ENCODE measurements at regions not wholly inside any gene's neighbourhood (a gene's known extent, or its start where the extent isn't known, plus 50 kb on each side); places are given as distances from the start of the nearest gene placed in this dataset.
"Not testable (repeated sequence)": the region's sequence is repeated elsewhere in the genome, so short reads cannot be mapped to it uniquely, and the experiment has no call there.

GRCh38 chr22:48060266-48060665 is 1297.8 kb downstream of the TBC1D22A start:
- H3K4me3 ChIP-seq (ENCODE audit: low read depth, low read length): no peak overlapping the region

- H3K4me3 ChIP-seq (ENCODE audit: low read depth, low read length): not testable (repeated sequence)
Measured at GRCh38 chr22:48059521-48059920, 1297.1 kb downstream of the TBC1D22A start.

GRCh38 chr22:48057116-48057835 is 1294.8 kb downstream of the TBC1D22A start:
- H3K4me3 ChIP-seq (ENCODE audit: low read depth, low read length): no peak overlapping the region

GRCh38 chr22:48055827-48056226 is 1293.4 kb downstream of the TBC1D22A start:
- no peak overlapping the region for H3K4me3 ChIP-seq (ENCODE audit: low read depth, low read length)

GRCh38 chr22:48055185-48055584 is 1292.7 kb downstream of the TBC1D22A start:
- no peak overlapping the region for H3K4me3 ChIP-seq (ENCODE audit: low read depth, low read length)

GRCh38 chr22:48054596-48054995 is 1292.1 kb downstream of the TBC1D22A start:
- no peak overlapping the region for H3K4me3 ChIP-seq (ENCODE audit: low read depth, low read length)

- H3K4me3 ChIP-seq (ENCODE audit: low read depth, low read length): no peak overlapping the region
Measured at GRCh38 chr22:48053973-48054372, 1291.5 kb downstream of the TBC1D22A start.

GRCh38 chr22:48053486-48053885 is 1291.0 kb downstream of the TBC1D22A start:
- no peak overlapping the region for H3K4me3 ChIP-seq (ENCODE audit: low read depth, low read length)

- H3K4me3 ChIP-seq (ENCODE audit: low read depth, low read length): no peak overlapping the region
Measured at GRCh38 chr22:48052621-48052890, 1290.1 kb downstream of the TBC1D22A start.

GRCh38 chr22:48051796-48052620 is 1289.6 kb downstream of the TBC1D22A start:
- no peak overlapping the region for H3K4me3 ChIP-seq (ENCODE audit: low read depth, low read length)

GRCh38 chr22:48050836-48051235 is 1288.4 kb downstream of the TBC1D22A start:
- H3K4me3 ChIP-seq (ENCODE audit: low read depth, low read length): no peak overlapping the region

GRCh38 chr22:48049116-48049515 is 1286.7 kb downstream of the TBC1D22A start:
- H3K4me3 ChIP-seq (ENCODE audit: low read depth, low read length): no peak overlapping the region

GRCh38 chr22:48047722-48048500 is 1285.5 kb downstream of the TBC1D22A start:
- no peak overlapping the region for H3K4me3 ChIP-seq (ENCODE audit: low read depth, low read length)

GRCh38 chr22:48045369-48045768 is 1282.9 kb downstream of the TBC1D22A start:
- H3K4me3 ChIP-seq (ENCODE audit: low read depth, low read length): no peak overlapping the region

- no peak overlapping the region for H3K4me3 ChIP-seq (ENCODE audit: low read depth, low read length)
Measured at GRCh38 chr22:48044487-48045060, 1282.1 kb downstream of the TBC1D22A start.

GRCh38 chr22:48043581-48043980 is 1281.1 kb downstream of the TBC1D22A start:
- H3K4me3 ChIP-seq (ENCODE audit: low read depth, low read length): no peak overlapping the region

GRCh38 chr22:48042621-48043395 is 1280.4 kb downstream of the TBC1D22A start:
- H3K4me3 ChIP-seq (ENCODE audit: low read depth, low read length): no peak overlapping the region

GRCh38 chr22:48039326-48039725 is 1276.9 kb downstream of the TBC1D22A start:
- no peak overlapping the region for H3K4me3 ChIP-seq (ENCODE audit: low read depth, low read length)

- no peak overlapping the region for H3K4me3 ChIP-seq (ENCODE audit: low read depth, low read length)
Measured at GRCh38 chr22:48037618-48038017, 1275.2 kb downstream of the TBC1D22A start.

- H3K4me3 ChIP-seq (ENCODE audit: low read depth, low read length): no peak overlapping the region
Measured at GRCh38 chr22:48035897-48036296, 1273.4 kb downstream of the TBC1D22A start.

- H3K4me3 ChIP-seq (ENCODE audit: low read depth, low read length): no peak overlapping the region
Measured at GRCh38 chr22:48031589-48031988, 1269.1 kb downstream of the TBC1D22A start.
